HG03432 (cell line): ENCODE measurements at regions not wholly inside any gene's neighbourhood (a gene's known extent, or its start where the extent isn't known, plus 50 kb on each side); places are given as distances from the start of the nearest gene placed in this dataset.
A peak's percentile ranks its signal among the peaks of the same experiment; 100 is the strongest.
"Not testable (repeated sequence)": the region's sequence is repeated elsewhere in the genome, so short reads cannot be mapped to it uniquely, and the experiment has no call there.

ENCODE experiments used
- ATAC-seq: cut with Tn5 transposase; IDR thresholded peaks from one replicate; pipeline ENCODE4 v1.9.1; 2021; ENCODE audit warnings: mild to moderate bottlenecking, moderate library complexity; ENCODE audit not compliant: unreplicated experiment

GRCh38 chr15:62362608-62363007 is 197.5 kb upstream of the C2CD4B start:
- no peak for ATAC-seq

GRCh38 chr15:62363913-62364312 is 198.8 kb upstream of the C2CD4B start:
- ATAC-seq: no peak

DNA sequence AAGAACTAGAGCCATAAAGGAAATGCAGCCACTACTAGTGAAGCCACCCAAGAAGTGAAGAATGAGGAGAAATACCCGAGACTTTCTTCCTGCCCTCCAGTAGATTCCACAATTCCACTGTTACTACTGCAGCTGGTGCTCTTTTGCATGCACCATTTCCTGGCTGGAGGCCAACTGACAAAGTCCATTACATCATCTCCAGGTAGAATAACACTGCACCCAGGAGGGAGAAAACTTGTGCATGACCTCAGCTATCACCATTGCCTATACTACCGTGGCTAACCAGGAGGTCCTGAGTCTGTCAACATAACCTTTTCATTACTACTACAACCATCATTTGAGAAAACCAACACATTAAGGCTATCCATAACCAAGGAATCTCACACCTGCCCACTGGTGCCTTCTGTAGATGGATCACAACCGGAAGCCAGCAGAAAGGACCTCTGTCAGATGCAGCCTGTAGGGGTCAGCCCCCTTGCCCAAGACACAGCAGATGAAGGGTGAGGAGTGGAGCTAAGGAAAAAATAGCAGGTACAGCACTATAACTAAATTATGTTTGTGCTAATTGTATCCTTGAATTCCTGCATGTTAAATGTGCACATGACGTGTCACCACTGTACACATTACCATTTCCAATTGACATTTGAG is 200.8 kb upstream of the C2CD4B start:
- no peak for ATAC-seq

DNA sequence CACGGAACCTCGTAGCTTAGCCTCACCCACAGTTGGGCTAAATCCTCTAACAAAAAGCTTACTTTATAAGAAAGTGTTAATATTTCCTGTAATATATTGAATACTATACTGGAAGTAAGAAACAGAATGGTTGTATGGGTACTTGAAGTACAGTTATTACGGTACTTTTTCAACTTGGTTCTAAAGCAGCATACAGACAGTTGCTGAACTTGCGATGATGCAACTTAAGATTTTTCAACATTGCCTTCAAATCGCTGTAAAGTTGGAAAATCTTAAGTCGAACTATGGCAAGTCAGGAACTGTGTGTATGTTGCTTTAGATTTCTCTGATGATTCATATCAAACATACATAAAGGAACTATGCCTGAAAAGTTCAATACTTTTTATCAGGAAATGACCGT is 204.4 kb upstream of the C2CD4B start:
- no peak for ATAC-seq

- not testable (repeated sequence) for ATAC-seq
Observed at GRCh38 chr15:62371683-62372082, 206.6 kb upstream of the C2CD4B start.

- ATAC-seq: no peak
Observed at GRCh38 chr15:62377736-62378480, 212.8 kb upstream of the C2CD4B start.

DNA sequence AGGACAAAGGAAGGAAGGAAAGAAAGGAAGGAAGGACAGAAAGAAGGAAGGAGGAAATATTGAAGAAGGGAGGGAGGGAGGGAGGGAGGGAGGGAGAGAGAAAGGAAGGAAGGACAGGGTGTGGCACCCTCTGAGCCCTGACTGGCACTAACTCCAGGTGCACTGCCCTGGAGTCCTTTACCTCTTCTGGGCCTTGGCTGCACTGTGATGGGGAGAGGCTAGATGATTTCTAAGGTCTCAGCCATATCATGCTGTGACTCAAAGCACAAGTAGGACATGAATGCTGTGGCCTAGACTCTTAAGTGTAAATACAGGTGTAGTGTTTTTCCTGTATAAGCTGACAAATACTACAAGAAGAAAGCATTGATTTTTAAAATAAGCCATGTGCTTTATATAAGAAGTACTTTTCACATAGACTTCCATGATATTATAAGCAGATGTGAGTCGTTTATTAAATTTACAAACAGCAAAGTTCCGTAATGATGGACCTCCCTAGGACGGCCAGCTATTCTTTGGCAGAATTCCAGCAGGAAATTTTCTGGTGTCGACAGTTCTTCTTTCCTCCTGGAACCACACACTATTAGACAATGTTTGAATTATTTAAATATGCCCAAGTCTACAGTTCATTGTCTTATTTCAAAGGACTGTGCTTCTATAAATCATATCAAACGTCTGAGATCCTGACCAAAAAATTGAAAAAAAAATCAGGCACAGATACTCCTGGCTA is 213.8 kb upstream of the C2CD4B start:
- no peak for ATAC-seq

GRCh38 chr15:62380011-62380410 is 214.9 kb upstream of the C2CD4B start:
- no peak for ATAC-seq

- no peak for ATAC-seq
Observed at GRCh38 chr15:62382046-62382445, 217.0 kb upstream of the C2CD4B start.

DNA sequence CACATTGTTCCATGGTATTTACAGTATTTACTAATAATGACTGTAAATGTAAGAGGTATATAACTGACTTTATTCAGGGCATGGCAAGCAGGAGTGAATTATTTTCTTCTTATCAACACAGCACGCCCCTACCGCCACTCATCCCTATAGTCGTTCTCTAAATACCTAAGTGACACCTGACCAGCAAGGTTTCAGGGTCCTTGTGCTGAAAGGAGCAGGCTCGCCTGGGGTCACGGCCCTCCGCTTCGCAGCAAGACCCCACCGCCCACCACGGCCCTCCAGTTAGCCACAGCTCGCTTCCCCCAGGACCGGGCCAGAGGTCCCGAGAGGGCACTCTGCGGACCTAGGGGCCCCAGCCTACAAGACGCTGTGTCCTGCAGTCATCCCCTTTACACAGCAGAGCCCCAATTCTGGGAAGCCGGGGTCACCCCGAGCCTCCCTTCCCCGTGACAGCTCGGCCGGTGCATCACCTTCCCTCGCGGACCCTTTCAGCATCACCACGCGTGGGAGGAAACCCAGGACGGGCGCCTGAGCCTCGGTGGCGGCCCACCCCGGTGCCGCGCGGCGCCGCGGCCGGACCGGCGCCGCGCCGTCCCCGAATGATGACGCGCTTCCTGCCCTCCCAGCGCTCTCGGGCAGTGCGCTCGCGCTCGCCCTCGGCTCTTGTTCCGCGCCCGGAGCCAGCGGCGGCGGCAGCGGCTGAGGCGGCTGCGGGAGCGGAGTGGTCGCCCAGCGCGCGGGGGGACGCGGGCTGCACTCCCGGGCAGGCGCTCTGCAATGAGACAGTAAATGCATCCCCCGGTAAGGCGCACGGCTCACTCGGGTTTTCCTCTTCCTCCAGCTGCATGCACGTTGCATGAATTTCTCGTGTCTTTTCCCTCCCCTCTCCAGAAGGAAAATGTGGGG is 225.1 kb upstream of the C2CD4B start, which contains the start of gene TLN2:
TLN2 (plus strand) TSS at position 666 of the 906 bp plus-strand sequence.
- peak; percentile 84 for ATAC-seq

DNA sequence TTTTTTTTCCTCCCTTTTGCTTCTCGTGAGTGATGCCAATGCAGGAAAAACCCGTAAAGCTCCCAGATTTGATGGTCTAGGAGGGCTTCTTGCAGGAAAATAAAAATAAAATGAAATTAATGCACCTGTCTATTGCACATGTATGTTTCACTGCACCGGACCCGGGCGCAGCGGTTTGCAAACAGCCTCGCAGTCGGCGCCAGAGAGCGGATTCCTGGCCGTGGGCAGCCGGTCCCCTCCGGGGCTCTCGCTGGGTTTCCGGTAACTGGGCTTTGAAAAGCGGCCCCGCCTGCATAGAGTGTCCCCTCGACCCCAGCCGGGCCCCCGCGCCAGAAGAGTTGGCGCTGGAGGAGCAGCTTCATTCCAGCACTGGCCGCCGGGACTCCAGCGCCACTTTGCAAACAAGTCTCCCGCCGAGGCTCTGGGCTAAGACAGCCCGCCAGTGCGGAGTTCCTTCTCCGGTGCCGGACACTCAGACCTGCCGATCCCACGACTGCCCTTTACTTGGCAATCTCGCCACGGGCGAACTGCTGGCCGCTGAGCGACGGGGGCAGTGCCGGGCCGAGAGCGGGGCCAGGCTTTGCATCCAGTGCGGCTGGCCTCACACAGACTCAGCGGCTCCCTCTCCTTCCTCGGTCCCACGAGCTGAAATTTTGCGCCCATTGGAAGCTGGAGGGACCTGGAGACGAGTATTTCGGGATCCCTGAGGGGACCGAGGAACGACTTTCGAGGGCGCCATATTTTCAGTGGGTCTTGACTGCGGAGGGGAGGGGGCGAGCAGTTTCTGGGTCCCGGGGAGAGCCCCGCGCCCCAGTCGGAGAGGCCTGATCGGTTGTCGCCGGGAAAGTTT is 225.9 kb upstream of the C2CD4B start:
- ATAC-seq: peak; percentile 30

DNA sequence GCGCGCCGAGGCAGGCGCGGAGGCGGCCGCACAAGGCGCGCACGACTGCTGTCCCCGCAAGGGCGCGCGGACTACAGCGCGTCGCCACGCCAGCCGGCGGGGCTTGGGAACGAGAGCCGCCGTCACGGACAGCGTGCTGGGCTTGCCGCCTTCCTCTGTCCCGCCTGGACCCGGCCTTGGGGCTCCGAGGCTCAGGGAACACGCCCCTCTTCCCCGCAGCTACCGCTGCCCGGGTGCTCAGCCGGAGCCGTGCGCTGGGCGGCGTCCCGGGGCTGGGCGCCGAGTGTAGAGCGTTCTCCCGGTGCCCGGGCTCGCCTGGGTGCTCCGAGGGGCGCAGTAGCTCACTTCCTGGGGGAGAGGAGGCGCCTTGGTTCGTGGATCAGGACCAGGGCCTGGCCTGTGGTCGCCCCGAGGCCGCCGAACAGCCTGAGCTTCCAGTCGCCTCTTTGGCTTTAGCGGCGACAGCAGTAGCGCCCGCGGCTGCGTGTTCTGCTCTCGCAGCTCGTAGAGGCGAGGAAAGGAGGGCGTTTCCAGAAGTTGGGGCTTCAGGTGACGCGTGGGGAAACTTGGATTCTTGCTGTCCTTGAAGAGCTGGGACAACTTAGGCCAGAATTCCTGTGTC is 226.7 kb upstream of the C2CD4B start:
- ATAC-seq: no peak

- no peak for ATAC-seq
Observed at GRCh38 chr15:62392376-62392775, 227.3 kb upstream of the C2CD4B start.

DNA sequence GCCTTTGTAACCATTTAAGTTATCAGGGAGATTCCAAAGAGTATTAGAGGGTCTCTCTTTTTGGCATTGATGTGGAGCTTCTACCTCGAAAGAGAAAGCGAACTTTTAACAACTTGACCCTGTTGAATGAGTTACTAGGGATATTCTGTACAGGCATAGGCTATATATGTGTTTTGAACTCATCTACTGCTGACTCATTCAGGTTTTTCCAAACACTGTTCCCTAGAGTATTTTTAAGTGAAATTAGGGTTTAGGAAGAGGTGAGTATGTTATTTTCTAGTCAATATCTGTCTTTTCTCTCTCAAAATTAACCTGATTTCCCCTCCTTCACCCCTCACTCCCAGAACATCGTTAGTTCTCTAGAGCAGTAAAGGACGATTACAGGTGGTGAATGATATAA is 228.1 kb upstream of the C2CD4B start:
- ATAC-seq: no peak

GRCh38 chr15:62394079-62394478 is 229.0 kb upstream of the C2CD4B start:
- ATAC-seq: no peak

- ATAC-seq: no peak
Observed at GRCh38 chr15:62400778-62401177, 235.7 kb upstream of the C2CD4B start.

- no peak for ATAC-seq
Observed at GRCh38 chr15:62402687-62403086, 237.6 kb upstream of the C2CD4B start.

GRCh38 chr15:62403164-62403809 is 238.2 kb upstream of the C2CD4B start:
- ATAC-seq: no peak
